Activated T-cell treated with anti-CD3 and anti-CD28 coated beads for 48 hours (primary cell): ENCODE measurements at regions not wholly inside any gene's neighbourhood (a gene's known extent, or its start where the extent isn't known, plus 50 kb on each side); places are given as distances from the start of the nearest gene placed in this dataset.

Source experiments
- DNase-seq: peaks from one replicate; pipeline ENCODE4 v3.0.0-alpha.2; 2020; ENCODE audit warnings: low read depth

DNA sequence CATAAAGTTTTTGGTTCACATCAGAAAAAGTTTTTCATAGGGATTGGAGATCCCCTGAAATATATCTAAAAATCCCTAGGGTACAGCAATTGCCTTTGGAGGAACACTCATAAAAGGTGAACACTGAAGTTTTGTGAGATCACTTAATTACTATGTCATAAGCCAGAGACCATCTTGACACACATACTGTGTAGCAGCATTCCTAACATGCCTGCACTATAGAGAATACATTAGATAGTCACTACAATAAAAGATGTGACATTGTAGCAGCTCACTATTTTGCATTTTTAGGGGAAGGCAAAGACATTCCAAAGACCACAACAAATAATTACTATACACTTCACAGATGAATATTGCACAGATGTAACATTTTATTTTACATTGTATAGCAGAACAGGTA is 779.9 kb downstream of the KCNT2 start:
- no peak for DNase-seq

DNA sequence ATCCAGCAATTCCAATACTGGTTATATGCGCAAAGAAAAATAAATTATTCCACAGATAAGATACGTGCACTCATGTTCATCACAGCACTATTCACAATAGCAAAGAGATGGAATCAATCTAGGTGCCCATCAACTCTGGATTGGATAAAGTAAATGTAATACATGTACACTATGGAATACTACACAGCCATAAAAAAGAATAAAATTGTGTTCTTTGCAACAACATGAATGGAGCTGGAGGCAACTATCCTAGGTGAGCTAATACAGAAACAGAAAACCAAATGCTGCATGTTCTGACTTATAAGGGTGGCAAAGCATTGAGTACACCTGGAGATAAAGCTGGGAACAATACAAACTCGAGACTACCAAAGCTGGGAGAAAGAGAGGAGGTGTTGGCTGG is 787.3 kb downstream of the KCNT2 start:
- no peak for DNase-seq

DNA sequence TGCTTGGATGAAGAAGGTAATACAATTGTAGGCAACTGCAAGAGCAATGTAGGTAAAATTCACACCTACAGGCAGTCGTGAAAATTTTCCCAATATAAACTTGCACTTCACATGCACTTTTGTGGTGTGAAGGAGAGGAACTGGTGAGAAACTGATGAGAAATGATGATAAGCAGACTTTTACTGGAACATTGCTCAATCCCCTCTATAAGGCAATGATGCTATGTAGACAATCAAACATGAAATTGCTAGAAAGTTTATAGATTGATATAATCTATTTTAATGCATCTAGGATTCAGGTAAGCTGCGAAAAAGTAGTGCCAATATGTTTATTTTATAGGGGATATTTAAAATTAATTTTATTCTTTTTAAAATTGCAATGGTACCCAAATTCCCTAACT is 802.2 kb downstream of the KCNT2 start:
- no peak for DNase-seq

DNA sequence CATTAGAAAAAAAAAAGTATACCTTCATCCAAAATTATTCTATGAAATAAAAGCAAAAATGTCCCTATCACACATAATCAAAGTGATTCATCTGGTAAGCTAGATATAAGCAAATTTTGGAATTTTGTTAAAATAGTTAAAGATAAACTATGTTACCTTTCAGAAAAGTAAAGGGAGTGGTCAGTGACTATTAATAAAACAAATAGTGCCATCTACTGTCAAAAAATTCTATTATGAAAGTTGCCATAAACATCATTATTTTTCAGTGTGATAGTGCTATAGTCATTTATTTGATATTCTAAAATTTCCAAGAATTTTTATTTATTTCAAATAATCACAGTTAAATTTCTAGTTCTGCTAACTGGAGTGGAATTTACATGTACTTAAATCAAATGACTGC is 803.7 kb downstream of the KCNT2 start:
- DNase-seq = no peak

DNA sequence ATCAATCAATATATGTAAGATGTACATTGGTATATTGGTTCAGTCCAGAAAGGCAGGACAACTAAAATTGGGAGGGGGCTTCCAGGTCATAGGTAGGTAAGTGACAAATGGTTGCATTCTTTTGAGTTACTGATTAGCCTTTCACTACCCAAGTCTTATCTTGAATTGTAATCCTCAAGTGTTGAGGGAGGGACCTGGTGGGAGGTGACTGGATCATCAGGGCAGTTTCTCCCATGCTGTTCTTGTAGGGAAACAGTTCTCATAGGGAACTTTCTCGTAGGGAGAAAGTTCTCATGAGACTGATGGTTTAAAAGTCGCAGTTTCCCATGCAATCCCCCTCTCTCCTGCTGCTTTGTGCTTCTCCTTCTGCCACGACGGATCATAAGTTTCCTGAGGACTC is 809.2 kb downstream of the KCNT2 start:
- no peak for DNase-seq

DNA sequence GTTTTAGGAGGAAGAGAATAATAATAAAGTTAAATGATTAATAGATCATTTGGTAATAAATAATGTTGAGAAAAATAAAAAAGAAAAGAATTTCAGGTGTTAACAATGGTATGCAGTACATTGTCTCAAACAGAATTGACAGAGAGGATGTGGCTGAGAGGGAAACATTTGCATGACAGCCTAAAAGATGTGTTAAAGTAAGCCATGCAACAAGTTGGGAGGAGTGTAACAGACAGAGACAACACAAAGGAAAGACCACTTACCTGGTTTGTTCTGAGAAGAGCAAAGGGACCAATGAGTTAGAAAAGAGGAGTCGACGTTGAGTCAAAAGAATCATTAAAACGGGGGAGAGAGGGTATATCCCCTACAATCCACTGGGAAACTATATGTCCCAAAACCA is 814.0 kb downstream of the KCNT2 start:
- no peak for DNase-seq

DNA sequence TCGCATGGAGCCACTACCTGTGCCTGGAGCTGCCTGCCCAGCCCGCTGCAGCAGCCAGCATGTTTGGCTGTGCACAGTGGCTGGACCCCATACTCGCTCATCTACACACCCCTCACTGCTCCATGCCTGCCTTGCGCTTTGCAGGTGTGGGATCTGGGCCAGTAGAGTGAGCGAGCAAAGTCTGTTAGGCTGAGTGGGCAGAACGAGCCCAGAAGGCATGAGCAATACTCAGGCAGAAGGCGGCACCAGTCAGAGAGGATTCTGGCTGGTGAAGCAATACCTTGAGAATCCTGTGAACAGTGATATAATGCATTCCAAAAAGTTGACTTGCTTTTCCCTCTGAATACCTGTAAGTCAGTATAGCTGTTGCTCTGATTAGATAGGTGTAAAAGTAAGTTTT is 816.4 kb downstream of the KCNT2 start:
- DNase-seq = no peak

DNA sequence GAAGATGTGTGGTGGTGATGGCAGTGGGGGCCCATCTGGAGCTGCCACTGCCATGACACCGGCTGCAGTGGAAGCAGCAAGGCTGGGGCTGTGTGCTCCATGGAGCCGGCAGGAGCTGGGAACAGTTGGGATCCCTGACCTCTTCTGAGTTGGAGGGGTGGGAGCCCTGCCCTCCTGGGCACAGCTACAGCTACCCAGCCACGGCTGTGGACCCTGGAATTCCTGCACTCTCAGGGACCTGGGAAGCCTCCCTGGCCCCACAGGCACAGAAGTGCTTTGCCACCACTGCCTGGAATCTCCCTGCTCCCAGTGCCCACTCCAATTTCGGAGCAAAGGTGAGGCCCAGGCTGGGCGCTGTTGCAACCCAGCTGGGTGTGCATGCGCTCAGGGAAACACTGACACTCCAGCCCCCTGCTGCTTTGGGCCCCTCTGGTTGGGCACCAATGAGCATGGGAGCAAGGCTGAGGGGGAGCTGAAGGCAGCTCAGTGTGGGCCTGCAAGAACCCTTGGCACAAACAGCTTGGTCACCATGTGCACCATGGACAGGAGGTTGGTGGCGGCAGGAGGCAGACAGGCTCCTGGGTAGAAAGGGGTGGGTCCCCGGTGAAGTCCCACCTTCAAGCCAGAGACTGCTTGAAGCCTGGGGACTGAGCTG is 817.6 kb downstream of the KCNT2 start:
- DNase-seq = no peak

DNA sequence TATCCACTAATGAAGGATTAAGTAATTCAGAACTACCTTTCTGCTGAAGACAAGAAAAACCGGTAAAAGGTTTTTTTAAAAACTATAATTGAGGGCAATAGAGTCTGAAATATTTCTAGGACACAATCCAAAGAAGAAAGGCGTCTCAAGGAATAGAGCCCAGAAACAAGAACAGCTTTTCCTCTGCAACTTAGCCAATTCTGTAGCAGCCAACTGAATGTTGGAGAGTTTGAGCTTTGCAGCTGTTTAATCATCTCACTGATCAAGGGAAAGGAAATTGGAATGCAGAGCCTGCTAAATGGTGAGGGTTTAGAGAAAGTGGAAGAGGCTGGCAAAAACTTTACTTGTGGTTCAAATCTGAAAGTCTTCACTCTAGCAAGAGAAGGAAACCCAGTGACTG is 818.9 kb downstream of the KCNT2 start:
- DNase-seq = no peak

DNA sequence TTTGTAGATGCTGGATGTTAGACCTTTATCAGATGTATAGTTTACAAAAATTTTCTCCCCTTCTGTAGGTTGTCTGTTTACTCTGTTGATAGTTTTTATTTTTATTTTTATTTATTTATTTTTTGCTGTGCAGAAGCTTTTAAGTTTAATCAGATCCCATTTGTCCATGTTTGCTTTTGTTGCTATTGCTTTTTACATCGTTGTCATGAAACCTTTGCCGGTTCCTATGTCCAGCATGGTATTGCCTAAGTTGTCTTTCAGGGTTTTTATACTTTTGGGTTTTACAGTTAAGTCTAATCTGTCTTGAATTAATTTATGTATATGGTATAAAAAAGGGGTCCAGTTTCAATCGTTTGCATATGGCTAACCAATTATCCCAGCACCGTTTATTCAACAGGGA is 819.5 kb downstream of the KCNT2 start:
- no peak for DNase-seq

DNA sequence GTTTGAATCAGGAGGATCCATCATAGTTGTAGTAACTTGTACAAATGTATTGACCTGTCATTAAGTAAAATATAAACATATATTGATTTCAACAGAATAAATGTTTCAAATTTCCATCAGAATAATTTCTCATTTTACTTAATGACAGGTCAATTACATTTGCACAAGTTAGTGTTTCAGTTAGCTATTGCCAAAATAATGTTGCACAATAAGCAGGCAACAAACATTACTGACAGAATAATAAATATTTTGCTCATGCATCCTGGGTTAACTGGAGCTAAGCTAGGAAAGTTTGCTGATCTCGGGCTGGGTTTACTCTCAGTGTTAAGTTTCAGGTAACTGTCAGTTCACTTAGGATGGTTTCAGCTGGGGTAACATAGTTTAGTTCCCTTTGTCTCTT is 822.4 kb downstream of the KCNT2 start:
- DNase-seq = no peak

DNA sequence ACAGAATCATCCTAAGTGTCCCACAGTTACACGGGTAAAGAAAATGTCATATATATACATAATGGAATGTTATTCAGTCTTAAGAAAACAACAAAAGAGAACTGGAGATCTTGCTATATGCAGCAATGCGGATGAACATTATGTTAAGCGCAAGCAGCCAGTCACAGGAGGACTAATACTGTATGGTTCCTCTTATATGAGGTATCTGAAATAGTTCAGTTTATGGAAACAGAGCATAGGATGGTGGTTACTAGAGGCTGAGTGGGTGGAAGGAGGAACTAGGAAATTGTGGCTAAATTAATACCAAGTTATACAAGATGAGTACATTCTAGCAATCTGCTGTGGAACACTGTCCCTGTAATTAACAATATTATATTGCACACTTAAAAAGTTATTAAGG is 834.3 kb downstream of the KCNT2 start:
- no peak for DNase-seq

DNA sequence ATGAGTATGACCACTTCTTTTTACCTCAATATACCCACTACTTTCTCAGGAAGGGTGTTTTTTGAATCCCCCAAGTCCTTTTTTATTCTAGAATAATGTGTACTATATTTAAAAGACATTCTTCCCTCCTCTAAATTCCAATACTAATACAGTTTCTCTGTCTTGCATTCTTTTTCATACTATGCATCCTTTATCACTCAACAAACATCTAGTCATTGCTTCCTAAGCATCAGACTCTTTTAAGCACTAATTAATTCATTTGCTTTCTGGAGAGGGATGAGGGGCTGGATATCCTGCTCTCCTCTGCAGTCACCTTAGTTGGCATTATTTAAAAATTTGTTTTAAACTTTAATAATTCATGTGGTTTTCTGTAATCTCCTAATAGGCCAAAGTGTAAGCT is 838.8 kb downstream of the KCNT2 start:
- no peak for DNase-seq

DNA sequence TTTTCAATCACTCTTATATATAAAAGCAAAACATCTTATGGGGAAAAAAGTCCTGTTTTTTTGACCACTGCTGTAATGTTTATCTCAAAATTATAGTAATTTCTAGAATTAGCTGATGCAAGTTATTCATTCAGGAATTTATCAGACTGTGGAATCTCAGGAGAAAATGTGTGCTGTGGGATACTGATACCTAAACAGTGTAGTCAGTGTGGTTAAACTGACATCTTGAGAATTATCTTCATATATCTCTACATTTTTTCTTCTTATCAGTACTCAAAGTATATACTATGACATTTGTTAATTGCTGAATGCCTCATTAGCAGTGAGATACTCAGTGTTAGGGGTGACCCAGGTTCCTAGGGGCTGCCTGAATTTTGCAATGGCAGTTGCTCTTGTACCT is 839.3 kb downstream of the KCNT2 start:
- no peak for DNase-seq

DNA sequence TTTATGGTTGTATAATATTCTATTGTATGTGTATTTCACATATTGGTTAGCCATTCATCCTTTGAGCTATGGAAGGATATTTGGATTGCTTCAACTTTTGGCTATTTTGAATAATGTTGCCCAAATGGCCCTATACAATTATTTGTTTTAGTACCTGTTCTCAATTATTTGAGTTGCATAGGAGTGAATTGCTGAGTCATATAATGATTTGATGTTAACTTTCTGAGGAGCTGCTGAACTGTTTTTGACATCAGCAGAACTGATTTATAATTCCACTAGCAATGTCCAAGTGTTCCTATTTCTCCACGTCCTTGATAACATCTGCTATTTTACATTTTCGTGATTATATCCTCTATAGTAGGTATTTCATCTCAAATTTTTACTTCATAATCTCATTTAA is 839.9 kb downstream of the KCNT2 start:
- no peak for DNase-seq

DNA sequence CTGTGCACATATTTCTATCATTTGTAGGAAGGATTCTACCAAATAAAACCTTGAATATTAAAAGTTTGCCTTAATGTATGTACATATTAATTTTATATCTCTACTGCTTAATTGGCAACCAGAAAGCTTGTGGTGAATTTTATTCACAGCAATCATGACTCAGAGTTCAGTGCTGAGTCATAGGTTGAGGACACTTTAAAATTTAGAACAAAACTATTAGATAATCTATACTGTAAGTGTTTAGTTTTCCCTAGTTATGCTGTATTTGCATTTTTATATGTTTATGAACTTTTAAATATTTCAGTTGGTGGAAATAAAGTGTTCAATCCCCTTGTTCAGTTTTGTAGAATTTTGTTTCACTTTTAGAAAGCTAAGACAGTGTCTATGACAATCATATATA is 841.5 kb downstream of the KCNT2 start:
- no peak for DNase-seq

DNA sequence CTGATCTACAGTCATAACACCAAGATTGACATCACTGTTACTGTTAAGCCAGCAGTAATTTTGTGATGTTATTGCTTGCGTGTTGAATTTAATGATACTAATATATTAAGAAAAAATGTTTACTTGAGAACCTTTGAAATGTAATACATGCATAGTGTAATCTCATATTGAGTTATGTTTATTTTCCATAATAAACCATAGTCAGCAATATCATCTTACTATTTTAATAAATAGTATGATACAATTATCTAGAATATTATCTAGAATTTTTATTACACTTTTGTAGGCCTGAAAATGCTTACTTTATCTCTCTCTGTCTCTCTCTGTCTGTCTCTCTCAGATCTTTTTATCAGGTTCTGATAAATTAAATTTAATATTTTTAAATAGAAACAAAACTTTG is 843.1 kb downstream of the KCNT2 start:
- no peak for DNase-seq

DNA sequence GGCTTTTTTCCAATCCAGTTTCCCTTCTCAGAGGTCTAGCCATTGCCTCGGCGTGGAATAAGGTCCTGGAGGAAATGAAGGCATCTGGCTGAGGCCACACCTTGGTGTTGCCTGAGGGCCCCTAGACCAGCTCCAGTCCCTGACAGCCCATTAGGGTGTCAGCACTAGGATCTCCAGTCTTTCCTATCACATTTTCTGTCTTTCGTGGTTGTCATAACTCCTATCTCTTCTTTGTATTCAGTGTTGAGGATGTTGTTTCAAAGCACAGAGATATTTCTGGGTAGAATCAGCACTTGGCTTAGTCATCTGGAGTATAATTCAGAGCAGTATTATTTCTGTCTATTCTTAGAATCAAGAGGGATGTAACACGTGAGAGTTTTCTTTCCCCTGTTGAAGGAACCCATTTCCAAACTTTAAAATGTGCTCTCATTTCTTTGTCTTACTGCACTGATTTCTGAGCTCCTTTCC is 844.3 kb downstream of the KCNT2 start:
- DNase-seq = no peak

DNA sequence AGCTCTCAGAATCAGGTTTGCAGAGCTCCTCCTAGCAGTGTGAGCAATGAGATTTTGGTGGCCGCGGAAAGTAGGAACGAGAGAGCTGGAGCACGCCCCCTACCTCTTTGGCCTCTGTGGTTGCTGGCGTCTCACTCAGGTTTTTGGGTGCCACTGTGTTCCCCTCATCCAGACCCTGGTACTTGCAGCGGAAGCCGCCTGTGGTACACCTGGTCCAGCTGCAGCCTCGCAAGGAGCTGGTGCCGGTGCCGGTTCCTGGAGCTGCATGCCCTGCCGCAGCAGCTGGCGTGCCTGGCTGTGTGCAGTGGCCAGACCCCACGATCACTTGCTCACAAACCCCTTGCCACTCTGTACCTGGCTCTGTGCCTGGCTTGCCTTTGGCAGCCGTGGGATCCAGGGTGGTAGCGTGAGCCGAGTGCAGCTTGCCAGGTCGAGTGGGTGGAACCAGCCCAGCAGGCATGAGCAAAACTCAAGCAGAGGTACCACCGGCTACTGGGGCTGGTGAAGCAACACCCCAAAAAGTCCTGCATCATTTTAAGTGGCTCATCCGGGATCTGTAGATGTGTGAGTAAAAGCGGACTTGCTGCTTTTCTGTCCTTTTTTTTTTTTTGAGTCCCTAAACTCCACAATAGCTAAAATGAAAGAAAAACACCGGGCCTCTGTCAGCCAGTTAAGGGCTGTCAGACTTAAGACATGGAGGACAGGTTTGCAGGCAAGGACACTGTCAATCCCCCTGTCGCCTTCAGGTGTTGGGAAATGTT is 844.9 kb downstream of the KCNT2 start:
- DNase-seq = no peak

DNA sequence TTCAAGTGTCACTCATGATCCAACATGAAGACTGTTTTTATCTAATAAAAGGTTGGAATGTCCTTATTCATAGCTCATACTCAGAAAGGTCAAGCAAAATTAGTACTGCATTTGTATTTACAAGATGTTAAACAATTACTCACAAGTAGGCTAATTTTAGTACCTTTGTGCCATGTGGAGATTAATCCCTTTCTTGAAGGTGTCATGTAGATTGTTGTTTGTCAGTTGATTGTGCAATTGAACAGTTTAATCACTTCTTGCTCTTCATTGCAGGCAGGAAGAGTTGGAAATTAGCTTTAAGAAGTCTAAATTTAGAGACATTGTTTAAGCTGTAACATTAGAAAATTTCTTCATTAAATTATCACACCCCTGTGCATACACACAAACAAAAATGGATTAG is 847.1 kb downstream of the KCNT2 start:
- DNase-seq = no peak

DNA sequence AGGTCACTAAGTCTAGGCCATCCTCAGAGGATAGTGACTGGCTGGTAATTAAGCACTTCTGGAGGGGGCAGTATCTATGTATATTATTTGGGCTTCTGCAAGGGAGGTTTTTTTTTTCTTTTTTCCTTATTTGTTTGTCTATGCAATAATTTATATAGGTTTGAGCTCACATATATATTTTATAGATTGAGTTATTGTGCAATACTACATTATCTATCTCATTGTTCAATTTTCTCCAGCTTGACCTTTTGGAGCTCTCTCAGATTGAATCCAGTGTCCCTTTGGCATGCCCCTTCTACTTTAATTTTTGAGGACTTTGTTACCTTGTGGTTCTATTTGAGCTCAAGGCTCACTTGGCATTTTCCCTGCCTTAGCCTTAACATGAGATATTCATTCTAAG is 852.1 kb downstream of the KCNT2 start:
- no peak for DNase-seq

DNA sequence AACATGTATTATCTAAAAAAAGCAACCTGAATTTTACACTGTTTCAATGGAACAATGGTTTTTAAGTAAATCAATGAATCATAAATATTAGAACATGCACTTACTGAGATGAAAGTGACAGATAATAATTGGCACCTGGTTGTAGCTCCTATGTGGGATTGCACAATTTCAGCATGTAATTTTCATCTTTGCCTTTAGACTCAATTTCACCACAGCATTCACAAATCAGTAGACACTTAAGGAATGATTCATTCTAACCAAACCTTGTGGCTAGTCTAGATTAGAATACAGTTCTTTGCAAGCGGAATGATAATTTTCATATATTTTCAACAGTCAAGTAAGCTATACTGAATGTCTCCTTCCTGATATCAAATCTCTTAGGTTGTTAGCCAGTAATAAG is 853.4 kb downstream of the KCNT2 start:
- DNase-seq = no peak

DNA sequence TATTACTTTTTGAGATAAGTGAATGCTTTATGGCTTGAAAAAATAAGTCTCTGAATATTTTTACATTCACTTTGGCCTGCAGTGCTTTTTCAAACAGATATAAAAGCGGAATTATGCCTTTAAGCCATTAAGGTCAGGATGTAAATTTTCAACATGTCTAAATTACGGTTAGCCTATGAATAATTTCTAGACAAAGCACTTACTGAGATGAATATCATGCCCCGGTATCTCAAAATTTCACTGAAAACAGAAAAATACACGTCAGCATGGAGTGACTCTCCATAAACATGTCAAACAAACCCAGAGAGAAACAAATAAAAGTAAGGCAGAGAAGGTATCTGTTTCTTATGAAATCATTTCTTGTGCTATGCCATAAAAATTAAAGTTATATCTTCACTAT is 853.9 kb downstream of the KCNT2 start:
- no peak for DNase-seq

DNA sequence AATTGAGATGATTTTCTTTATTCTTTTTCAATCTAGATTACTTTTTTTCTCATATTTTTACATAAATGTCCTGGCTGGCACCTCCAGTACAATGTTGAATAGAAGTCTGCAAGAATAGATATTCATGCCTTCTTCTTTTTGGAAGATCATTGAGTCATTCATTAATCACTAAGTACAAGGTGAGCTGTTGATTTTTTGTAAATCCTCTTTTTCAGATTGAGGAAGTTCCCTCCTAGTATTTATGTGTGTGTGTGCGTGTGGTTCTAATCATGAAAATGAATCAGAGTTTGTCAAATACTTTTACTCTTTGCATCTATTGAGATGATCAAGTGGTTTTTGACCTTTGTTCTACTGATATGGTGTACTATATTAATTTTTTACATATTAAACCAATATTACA is 859.3 kb downstream of the KCNT2 start:
- DNase-seq = no peak
